ENCODE measurements at regions not wholly inside any gene's neighbourhood (a gene's known extent, or its start where the extent isn't known, plus 50 kb on each side); places are given as distances from the start of the nearest gene placed in this dataset.
"Not testable (repeated sequence)": the region's sequence is repeated elsewhere in the genome, so short reads cannot be mapped to it uniquely, and the experiment has no call there.

DNA sequence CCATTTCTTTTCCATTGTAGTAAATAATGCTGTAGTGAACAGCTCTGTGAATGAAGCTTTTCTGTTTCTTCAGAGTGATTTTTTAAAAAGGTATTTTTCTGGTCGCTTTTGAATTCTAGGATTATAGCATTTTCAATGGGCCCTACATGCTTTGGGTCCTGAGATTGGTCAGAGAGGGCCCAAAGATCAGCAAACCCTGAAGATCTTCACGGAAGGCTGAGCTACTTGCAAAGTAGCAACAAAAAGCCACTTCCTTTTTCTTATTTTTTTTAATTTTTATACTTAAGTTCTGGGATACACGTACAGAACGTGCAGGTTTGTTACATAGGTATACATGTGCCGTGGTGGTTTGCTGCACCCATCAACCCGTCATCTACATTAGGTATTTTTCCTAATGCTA, 200.5 kb downstream of the FAT3 start:
- no peak for DNase-seq

DNA sequence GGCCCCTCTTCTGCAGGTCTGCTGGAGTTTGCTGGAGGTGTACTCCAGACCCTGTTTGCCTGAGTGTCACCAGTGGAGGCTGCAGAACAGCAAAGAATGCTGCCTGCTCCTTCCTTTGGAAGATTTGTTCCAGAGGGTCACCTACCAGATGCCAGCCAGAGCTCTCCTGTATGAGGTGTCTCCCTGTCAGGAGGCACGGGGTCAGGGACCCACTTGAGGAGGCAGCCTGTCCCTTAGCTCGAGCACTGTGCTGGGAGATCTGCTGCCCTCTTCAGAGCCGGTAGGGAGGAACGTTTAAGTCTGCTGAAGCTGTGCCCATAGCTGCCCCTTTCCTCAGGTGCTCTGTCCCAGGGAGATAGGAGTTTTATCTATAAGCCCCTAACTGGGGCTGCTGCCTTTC, 207.9 kb downstream of the FAT3 start:
- no peak for DNase-seq

DNA sequence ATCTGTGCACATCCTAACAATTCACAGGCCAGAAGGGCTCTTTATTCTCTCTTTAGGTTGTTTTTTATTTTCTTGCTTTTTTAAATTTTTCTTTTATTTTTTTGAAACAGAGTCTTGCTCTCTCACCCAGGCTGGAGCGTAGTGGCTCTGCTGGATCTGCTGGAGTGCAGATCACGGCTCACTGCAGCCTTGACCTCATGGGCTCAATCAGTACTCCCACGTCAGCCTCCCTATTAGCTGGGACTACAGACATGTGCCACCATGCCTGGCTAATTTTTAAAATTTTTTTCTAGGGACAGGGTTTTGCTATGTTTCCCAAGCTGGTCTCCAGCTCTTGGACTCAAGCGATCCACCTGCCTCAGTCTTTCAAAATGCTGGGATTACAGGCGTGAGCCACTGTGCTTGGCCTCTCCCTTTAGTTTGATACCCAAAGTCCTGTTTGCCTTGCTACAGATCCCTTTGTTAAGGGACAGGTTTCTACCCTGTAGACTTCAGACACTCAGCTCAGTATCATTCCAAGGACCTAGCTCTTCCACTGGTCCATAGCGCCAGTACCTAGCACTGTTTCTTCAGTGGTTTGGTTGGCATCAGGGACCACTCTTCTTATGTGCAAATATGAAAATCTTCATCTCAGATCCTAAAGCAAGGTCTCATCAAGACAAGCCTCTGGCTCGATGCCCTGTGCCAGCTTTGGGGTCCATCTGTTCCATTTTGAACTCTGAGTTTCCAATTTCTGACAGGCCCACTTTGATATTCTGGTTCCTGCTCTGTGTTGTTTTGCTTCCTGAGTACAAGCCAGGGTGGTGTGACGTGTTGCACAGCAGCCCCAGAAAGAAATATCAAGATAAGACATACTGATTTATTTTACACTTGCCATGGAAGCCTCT, 211.7 kb downstream of the FAT3 start:
- no peak for DNase-seq

DNA sequence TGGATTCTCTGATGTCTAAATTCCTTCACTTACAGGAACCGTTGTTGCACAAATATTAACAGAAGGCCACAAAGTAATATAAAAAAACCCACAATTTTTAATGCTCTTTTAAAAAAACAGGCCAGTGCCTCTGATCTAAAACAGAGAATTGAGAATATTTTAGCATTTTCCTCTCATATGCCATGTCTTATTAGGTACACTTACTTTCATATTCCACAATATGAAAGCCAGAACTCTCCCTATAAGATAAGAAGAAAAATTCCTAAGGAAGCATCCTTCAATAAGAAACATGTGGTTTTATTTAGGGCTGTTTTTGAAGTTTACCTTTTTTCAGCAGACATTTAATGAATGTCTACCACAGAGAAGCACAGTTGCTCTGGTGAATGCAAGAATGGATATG, 214.5 kb downstream of the FAT3 start:
- no peak for DNase-seq

DNA sequence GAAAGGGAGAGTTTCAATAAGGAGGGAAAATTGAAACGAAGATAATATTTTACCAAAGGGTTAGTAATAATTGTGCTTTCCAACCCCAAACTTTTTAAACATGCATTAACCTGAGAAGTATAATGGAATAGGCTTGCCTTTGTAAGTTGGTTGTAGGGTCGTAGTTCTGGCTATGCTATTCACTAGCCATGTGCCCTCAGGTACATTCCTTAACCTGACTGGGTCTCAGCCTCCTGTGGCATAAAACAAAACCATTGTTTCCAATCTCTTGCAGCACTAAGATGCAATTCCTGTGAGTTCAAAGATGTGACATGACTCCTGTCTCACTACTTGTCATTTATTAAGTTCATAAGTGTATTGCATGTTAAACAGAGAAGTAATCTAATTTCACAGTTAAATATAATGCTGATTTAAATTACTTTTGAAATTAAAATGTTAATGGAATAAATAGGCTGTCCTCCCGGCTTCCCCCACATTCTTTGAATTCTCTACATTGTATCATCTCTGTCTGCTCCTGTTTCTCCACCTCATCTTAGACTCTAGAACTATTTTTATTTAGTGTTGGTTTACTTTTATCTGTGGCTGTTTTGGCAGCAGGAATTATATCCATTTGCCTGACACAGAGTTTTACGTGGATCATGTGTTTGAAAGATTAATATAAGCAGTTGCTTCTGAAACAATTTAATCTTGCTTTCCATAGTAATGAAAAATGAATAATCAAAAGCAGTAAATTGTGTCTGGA, 216.3 kb downstream of the FAT3 start:
- DNase-seq = no peak

DNA sequence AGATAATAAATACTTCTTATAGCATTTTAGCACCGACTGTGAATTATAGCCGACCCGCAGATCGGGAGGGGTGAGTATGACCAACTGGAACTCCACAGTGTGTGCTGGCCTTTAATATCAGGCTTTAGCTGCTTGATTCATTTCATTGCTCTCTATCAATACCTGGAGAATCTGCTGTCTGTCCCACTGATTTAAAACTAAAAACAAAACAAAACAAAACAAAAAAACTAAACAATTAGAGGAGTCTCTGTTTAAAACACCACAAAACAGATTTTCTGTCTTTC, 216.8 kb downstream of the FAT3 start:
- no peak for DNase-seq

DNA sequence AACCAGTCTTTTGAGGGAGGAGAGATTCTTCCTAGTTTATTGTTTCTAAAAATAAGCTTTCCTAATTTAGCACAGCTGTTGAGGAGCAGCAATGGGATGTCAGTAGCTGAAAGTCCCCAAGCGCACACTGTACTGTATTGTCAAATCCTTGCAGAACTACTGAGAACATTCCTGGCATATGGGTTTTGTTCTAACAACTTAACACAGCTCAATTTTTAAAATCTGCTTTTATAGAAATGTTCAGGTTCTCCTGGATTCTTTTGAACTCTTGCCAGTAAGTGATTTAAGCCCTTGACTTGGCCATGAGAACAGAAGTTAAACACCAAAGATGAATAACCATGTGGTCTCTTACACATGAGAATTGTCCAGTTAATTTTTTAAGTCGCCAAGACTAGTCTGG, 218.6 kb downstream of the FAT3 start:
- DNase-seq = peak; percentile 27 to 63 (median 32)

DNA sequence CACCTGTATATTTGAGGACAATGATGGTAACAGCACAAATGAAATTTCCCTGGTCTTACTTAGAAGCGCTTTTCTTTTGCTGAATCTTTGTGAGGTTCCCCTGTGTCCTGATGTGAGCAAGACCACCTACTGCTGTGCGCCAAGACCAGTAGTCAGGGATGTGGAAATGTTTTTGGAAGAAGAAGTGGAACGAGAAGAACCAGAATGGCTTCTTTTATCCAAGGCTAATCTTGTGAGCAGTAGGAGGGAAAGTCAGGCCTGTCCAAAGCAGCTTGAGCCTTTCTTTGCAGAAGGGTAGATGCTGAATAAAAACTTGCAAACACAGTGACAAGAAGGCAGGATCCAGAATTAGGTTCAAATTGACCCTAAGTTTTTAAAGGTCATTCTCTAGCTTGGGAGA, 223.0 kb downstream of the FAT3 start:
- no peak for DNase-seq

DNA sequence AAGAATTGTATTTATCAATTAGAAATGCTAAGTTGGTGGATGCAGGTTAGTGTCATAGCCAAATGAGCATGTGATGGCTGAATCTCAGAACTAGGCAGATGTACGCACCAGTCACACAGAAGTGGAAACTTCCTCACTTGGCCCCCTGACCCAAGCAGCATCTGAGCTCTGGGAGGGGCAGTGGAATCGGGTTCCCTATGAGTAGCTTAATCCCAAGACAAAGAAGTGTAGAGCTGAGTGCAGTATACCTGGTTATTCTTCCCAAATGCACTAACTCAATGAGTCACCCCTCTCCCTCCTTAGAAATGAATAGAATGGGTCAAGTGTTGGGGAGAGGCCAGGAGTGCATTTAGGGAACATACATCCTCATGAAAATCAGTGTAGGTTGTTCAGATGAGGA, 224.6 kb downstream of the FAT3 start:
- no peak for DNase-seq

DNA sequence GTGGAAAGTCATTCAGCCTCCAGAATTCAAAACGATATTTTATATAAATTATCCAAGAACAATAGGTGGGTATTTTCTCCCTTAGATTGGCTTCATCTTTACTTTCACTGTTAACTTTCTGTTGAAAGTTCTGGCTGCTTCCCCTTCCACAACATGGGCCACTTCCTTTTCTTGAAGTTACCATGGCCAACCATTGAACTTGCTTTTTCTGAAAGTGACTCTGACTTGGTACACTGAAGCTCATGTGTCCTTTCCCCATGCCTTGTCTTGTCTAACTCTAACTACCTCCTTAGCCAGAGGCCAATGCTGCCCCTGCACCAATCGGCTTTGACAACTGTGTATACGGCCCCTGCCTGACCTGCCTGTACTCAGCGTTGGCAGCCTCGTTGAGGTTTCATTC, 225.2 kb downstream of the FAT3 start:
- no peak for DNase-seq

DNA sequence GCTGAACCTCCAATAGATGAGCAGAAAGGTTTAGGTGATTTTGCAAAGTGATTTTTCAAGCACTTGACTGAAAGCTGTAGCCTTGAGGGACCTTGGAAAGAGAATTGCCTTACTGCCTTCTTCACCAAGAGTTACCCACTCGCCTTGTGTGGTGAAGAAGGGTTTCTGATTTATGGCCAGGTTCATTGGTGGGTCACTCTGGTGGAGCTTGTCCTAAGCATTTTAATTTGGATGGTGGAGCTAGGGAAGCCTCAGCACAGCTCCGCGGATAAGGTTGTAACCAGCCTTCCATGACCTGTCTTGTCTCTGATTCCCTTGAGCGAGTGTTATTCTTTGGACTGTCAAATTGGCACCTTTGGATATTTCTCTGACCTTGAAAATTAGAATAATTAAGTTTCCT, 226.4 kb downstream of the FAT3 start:
- DNase-seq = no peak

DNA sequence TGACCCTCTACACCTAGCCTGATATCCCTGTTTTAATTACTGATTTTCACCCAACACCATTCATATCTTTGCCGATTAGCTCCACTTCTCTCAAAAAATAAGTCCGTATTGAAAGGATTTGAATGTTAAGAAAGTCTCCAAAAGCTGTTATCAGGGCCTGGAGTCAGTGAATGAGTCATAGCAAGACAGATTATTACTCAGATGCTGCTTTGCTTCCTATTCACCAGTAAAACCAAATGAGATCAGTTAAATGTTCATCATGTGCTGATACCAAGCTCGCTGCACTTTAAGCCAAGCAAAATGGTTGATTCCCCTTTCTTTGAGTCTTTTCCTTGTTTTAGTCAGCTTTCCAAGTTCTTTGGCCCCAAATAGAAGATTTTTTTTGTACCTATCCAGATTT, 228.4 kb downstream of the FAT3 start:
- DNase-seq = peak in 1 of 3 donors; percentile 20

DNA sequence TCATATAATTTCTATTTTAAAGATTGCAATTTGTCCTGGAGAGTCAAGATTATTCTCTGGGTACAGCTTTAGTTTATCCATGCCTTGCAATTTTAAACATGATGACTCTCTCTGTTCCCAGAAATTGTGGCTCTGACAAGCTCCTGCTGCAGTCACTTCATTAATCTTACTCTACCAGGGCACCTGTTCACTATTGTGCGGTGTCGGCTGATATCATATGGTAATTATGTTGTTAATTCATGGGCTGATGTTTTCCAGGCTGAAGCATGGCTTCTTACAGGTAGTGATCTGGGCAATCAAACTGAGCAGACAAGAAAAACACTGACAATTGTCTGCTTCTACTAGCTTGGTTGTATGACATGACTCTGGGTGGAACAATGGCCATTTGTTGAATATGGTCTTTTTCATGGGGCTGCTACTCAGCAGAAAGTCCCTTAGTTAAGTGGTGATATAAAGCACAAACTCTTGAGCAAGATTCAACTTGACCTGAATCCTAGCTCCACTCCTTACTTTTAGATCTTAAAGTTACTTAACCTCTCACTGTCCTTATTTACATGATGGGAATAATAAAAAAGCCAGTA, 230.7 kb downstream of the FAT3 start:
- DNase-seq = no peak

DNA sequence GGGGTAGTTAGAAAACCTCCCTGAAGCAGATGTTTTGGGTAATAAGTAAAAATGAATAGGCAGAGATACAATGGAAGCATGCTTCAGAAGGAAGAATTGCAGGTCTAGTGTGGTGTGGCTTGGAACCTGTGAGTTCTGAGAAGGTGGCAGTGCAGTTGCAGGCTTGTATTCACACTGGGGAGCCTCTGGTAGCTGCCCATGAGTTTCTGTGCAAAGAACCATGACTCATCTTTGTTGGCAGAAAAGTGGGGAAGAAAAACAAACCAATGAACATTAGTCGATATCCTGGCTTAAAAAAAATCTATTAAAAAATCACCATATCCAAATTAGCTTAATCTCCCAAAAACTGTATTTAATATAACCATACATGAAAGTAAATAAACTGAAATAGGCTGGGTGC, 232.6 kb downstream of the FAT3 start:
- no peak for DNase-seq

DNA sequence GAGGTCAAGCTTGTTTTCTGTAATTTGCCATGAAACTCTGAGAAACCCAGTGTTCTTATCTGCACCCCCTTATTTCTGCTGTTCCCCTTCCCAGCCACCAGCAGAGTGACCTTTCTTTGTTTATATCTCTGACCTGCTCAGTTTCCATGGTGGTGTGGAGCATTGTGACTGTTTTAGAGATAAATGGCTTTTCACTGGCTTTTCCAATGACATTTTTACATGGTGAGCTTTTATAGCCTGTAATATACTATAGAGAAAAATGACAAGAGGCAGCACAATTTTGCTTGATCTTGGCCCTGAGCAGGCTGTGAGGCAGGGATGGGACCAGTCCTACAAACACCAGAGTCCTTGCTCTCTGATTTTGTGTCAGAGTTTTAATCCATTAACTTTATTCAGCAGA, 233.9 kb downstream of the FAT3 start:
- no peak for DNase-seq

DNA sequence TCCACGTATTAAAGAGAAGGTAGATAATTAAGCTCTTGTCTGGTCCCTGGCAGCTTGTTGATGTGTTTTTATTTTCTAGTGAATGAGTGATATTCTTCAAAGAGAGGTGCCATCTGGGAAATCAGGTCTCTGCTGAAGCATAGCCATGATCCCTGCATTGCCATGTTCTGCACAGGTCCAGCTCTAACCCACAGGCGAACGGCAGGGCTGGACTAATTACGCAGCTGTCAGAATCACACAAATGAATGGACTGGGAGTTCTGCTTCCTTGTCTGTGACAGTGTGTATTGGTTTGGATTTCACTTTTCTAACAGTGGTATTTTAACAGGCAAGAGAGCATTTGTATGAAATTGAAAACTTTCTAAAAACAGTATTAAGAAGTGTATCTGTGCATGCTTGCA, 235.6 kb downstream of the FAT3 start:
- no peak for DNase-seq

DNA sequence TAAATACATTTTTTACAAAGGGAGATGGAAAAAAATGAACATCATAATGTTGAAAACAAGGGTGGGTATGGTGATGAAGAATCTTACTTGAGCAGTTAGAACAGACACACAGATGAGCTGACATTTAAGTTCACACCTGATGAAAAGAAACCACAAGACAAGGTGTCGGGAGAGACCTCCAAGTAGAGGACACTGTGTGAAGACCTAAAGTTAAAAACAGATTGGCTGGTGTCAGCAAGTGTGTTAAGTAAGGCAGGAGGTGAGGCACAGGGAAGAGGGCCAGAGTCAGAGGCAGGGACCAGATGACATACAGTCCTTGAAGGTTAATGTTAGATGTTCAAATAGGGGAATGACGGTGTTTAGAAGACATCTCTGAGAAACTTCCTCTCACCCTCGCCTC, 236.8 kb downstream of the FAT3 start:
- DNase-seq = no peak

DNA sequence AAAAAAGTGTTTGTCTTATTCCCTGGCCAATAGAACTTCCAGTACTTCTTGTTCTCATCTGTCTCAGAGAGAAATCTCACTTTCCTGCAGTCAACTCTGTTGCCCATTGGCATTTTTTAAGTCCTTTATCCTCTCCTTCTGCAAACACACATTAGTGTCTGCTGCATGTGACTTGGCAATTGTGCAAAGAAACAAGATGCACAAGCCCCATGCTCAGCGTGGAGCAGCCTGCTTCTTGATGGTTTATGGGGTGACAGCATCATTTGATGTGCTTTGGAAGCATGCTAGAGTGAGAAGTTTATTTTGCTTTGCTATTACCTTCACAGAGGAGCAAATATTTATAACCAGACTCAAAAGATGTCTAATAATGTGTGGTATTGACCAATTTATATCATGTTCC, 238.2 kb downstream of the FAT3 start:
- no peak for DNase-seq

DNA sequence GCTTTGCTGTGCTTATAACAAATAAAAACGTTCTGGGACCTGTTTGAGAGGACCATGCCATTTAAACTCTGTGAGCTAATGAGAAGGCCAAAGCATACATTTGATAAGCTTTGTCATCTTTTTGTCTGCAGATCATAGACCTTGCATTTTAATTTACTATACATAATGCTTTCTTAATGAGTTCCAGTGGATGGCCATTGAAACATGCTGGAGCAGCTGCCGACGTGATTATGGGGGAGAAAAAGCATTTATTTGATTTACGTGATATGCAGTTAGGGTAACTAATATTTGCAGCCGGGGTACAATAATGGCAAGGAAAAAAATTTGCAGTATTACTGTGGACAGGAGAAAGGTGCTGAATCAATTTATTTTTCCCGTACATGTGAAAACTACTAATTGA, 240.2 kb downstream of the FAT3 start:
- no peak for DNase-seq

DNA sequence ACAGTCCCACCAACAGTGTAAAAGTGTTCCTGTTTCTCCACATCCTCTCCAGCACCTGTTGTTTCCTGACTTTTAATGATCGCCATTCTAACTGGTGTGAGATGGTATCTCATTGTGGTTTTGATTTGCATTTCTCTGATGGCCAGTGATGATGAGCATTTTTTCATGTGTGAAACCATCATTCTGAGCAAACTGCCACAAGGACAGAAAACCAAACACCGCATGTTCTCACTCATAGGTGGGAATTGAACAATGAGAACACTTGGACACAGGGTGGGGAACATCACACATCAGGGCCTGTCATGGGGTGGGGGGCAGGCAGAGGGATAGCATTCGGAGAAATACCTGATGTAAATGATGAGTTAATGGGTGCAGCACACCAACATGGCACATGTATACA, 240.8 kb downstream of the FAT3 start:
- DNase-seq = not testable (repeated sequence)

DNA sequence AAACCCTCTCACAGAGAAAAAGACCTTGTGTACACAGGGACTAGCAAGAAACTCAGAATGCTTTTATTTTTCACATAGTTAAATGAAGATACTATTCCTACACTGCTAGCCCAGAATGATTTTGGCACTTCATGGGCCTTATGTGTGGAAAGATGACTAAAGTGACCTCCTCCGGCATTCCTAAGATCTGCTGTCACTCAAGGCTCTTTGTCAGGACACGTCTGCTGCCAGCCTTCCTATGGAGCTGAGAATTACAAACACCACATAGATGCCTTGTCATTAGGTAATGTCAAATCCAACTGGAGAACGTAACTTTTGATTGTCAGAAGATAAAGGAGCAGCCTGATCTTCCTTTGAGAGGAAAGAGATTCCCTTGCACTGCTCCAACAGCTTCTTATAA, 249.1 kb downstream of the FAT3 start:
- DNase-seq = no peak

DNA sequence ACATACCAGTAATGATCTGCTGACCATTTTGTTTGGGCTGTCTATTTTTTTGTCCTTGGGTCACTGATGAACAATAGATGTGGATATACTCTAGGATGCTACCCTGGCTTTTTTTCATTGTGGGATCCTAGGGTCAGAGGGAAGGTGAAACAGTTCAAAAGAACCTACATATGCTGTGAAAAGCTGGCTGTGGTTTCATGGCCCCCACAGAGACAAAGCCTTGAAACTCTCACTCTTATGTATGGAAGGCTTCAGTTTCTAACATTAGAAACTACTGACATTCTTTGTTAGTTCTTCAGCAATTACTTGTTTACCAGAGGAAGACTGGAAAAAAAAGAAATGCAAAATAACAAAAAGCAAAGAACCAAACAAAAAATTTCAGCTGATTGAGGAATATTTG, 250.7 kb downstream of the FAT3 start:
- DNase-seq = no peak

DNA sequence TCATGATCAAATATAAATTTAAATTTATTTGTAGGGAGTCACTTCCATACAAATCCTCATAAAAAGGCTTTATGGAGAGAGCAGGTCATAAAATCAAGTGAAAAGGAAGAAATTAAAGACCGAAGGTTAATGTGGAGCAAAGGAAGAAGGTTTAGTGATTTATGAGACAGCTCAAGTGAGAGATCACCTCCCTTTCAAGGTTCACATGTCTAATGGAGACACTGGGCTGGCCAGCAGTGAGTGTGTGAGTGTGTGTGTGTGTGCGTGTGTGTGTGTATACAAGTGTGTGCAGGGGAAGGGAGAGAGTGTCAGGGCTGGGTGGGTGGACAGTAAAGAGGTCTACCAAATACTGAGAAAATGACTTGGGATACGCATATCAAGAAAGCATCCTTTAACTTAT, 251.2 kb downstream of the FAT3 start:
- DNase-seq = no peak
